Panc1 (cell line): ENCODE measurements at regions not wholly inside any gene's neighbourhood (a gene's known extent, or its start where the extent isn't known, plus 50 kb on each side); places are given as distances from the start of the nearest gene placed in this dataset.

Experiments
- ATAC-seq: fragments of 200-7000 bp; cut with Tn5 transposase; 2 replicates; pipeline ENCODE4 v1.9.1; 2020; ENCODE audit warnings: mild to moderate bottlenecking, moderate library complexity
- BruUV-seq: library from RNA; stranded (reverse); fragments of 400-500 nt; replicated peaks from 2 replicates; lab custom pipeline; 2021; lab: Mats Ljungman, UMichigan
- CTCF ChIA-PET: fragments of 300-600 bp; sonication (Branson Sonifier 250); formaldehyde crosslinking; loops from one replicate; lab custom pipeline; 2022; ENCODE audit warnings: antibody characterized with exemption; lab: Charles Lee
- POLR2A ChIA-PET: fragments of 300-600 bp; sonication (Branson Sonifier 250); formaldehyde crosslinking; loops from one replicate; lab custom pipeline; 2022; ENCODE audit warnings: antibody characterized with exemption; lab: Charles Lee
- DNase-seq: peaks from one replicate; pipeline ENCODE4 v3.0.0-alpha.2; 2010; ENCODE audit warnings: low read depth, low spot score
- H3K27ac ChIP-seq: 2 replicates; pipeline ENCODE4 v1.5.1; 2011; ENCODE audit warnings: mild to moderate bottlenecking, low read length, inconsistent platforms
- H3K27me3 ChIP-seq: fragments of 200-500 bp; sonication (Bioruptor generic); 2 replicates; pipeline ENCODE4 v1.6.0; 2014; ENCODE audit warnings: low read length, inconsistent platforms; ENCODE audit not compliant: control insufficient read depth, insufficient read depth
- H3K36me3 ChIP-seq: fragments of 200-500 bp; sonication (Bioruptor generic); 2 replicates; pipeline ENCODE4 v1.5.1; 2014; ENCODE audit warnings: inconsistent platforms, mild to moderate bottlenecking, low read length, moderate library complexity; ENCODE audit not compliant: control insufficient read depth, insufficient read depth
- H3K4me1 ChIP-seq: 2 replicates; pipeline ENCODE4 v1.5.1; 2011; ENCODE audit warnings: inconsistent platforms, mild to moderate bottlenecking, low read length, moderate library complexity; ENCODE audit not compliant: control insufficient read depth, insufficient read depth
- H3K4me3 ChIP-seq, 2 experiments: 2 replicates each; pipeline ENCODE4 v1.5.1; 2011 to 2012; ENCODE audit warnings: low read depth in 2 of 2, low read length in 2 of 2, mild to moderate bottlenecking in 2 of 2, inconsistent platforms in 1 of 2, moderate library complexity in 1 of 2
- H3K9me3 ChIP-seq: fragments of 200-500 bp; sonication (Bioruptor generic); 2 replicates; pipeline ENCODE4 v1.5.1; 2014; ENCODE audit warnings: low read depth, mild to moderate bottlenecking, inconsistent platforms, low read length, moderate library complexity; ENCODE audit not compliant: control insufficient read depth, insufficient read depth
- POLR2AphosphoS5 ChIP-seq: IDR thresholded peaks from 2 replicates; pipeline ENCODE4 v1.6.1; 2012; ENCODE audit warnings: mild to moderate bottlenecking, low read depth, low read length, moderate library complexity
- SIN3A ChIP-seq: IDR thresholded peaks from 2 replicates; pipeline ENCODE4 v1.6.1; 2012; ENCODE audit warnings: low read depth, mild to moderate bottlenecking, low read length, moderate library complexity, borderline replicate concordance; ENCODE audit not compliant: insufficient read depth
- TCF7L2 ChIP-seq: IDR thresholded peaks from 2 replicates; pipeline ENCODE4 v1.6.1; 2011; ENCODE audit warnings: mild to moderate bottlenecking, low read depth, low read length, inconsistent platforms
- in situ Hi-C: cut with HindIII; loops from 2 replicates; pipeline ENCODE4 v1.10.0; 2016; ENCODE audit warnings: low sequenced_read_pairs, low pct_unique_long_range_greater_than_20kb
- intact Hi-C: fragments of 100-400 bp; cut with micrococcal nuclease; formaldehyde crosslinking; loops from one replicate; pipeline ENCODE4 v1.10.0; 2022; ENCODE audit not compliant: unreplicated experiment
- TF ChIP-seq, protein P1 (sequence below): fragments of 450-650 bp; IDR thresholded peaks from 2 replicates; pipeline ENCODE4 v1.5.1; 2017; ENCODE audit warnings: mild to moderate bottlenecking
- TF ChIP-seq, protein P2 (sequence below), 2 experiments: IDR thresholded peaks; 2 replicates each; pipeline ENCODE4 v1.6.1; 2011 to 2012; ENCODE audit warnings: low read depth in 2 of 2, control low read depth in 1 of 2, low read length in 1 of 2, mild to moderate bottlenecking in 1 of 2, moderate library complexity in 1 of 2; ENCODE audit not compliant: insufficient read depth in 1 of 2

DNA sequence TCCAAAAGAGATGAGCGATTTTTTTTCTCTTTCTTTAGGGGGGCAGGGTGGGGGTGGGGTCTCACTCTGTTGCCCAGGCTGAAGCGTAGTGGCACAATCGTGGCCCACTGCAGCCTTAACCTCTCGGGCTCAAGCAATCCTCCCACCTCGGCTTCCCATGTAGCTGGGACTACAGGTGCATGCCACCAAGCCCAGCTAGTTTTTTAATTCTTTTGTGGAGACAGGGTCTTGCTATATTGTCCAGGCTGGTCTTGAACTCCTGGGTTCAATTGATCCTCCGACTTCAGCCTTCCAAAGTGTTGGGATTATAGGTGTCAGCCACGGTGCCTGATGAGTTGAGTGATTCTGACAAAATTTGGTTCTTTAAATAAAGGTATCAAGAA is 127.0 kb downstream of the ARRDC3 start:
- no peak for ATAC-seq
- Histone ChIP-seq H3K4me3 (no peak overlapping the region), H3K27ac (no peak overlapping the region), H3K4me1 (no peaks in the 10 kb centered on the region), H3K36me3 (no peaks in the 10 kb centered on the region), H3K27me3 (no peaks in the 10 kb centered on the region), H3K9me3 (no peaks in the 10 kb centered on the region)
- BruUV-seq = no TSS peak
- CTCF ChIA-PET = no interaction called here
- intact Hi-C loops = no loop called here
- POLR2A ChIA-PET = no interaction called here
- no peak for TF ChIP-seq POLR2AphosphoS5
- TF ChIP-seq TCF7L2 = no peak
- TF ChIP-seq SIN3A = no peak
- TF ChIP-seq, protein P1, sequence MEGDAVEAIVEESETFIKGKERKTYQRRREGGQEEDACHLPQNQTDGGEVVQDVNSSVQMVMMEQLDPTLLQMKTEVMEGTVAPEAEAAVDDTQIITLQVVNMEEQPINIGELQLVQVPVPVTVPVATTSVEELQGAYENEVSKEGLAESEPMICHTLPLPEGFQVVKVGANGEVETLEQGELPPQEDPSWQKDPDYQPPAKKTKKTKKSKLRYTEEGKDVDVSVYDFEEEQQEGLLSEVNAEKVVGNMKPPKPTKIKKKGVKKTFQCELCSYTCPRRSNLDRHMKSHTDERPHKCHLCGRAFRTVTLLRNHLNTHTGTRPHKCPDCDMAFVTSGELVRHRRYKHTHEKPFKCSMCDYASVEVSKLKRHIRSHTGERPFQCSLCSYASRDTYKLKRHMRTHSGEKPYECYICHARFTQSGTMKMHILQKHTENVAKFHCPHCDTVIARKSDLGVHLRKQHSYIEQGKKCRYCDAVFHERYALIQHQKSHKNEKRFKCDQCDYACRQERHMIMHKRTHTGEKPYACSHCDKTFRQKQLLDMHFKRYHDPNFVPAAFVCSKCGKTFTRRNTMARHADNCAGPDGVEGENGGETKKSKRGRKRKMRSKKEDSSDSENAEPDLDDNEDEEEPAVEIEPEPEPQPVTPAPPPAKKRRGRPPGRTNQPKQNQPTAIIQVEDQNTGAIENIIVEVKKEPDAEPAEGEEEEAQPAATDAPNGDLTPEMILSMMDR = no peak
- TF ChIP-seq, protein P2, sequence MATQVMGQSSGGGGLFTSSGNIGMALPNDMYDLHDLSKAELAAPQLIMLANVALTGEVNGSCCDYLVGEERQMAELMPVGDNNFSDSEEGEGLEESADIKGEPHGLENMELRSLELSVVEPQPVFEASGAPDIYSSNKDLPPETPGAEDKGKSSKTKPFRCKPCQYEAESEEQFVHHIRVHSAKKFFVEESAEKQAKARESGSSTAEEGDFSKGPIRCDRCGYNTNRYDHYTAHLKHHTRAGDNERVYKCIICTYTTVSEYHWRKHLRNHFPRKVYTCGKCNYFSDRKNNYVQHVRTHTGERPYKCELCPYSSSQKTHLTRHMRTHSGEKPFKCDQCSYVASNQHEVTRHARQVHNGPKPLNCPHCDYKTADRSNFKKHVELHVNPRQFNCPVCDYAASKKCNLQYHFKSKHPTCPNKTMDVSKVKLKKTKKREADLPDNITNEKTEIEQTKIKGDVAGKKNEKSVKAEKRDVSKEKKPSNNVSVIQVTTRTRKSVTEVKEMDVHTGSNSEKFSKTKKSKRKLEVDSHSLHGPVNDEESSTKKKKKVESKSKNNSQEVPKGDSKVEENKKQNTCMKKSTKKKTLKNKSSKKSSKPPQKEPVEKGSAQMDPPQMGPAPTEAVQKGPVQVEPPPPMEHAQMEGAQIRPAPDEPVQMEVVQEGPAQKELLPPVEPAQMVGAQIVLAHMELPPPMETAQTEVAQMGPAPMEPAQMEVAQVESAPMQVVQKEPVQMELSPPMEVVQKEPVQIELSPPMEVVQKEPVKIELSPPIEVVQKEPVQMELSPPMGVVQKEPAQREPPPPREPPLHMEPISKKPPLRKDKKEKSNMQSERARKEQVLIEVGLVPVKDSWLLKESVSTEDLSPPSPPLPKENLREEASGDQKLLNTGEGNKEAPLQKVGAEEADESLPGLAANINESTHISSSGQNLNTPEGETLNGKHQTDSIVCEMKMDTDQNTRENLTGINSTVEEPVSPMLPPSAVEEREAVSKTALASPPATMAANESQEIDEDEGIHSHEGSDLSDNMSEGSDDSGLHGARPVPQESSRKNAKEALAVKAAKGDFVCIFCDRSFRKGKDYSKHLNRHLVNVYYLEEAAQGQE (IDR thresholded peaks at IDR 0.05; ENCODE audit: insufficient read depth in 1 of 2, low read depth in 2 of 2, low read length in 1 of 2) = no peak
- in situ Hi-C loops = no loop called here
- no peak for DNase-seq

DNA sequence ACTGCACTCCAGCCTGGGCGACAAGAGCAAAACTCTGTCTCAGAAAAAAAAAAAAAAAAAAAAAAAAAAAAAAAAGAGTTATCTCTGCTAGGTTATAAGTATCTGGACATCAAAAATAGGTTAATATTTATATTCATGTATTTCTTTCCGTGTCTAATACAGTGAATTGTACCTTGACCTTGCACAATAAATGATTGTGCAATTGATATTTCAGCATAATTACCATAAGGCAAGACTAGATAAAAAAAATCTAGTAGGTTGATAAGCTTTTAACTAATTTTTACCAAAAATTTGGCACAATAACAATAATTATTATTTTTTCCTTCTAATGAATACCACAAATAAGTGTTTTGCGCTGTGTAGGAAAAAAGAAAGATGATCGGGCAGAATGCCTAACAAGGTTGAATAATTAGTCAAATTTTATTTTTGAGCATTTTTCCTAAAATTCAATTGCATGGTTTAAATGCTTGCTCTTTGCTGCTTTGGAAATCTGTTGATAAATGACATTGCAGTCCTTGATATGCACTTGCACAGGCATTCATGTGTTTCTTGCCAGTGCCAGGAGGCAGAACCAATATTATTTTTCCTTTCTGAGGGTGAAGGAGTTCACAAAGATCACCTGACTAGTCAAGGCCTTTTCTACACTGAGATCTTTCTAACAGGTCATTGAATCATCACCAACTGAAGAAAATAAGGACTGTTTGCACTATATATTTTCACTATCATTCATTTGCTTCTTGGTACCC is 127.5 kb downstream of the ARRDC3 start:
- no peaks in the 10 kb centered on the region for H3K9me3 ChIP-seq
- intact Hi-C loops (no loop called here), in situ Hi-C loops (no loop called here)
- H3K27me3 ChIP-seq = no peaks in the 10 kb centered on the region
- POLR2A ChIA-PET = no interaction called here
- H3K4me1 ChIP-seq = no peaks in the 10 kb centered on the region
- no peaks in the 10 kb centered on the region for H3K36me3 ChIP-seq
- CTCF ChIA-PET = no interaction called here
- TF ChIP-seq, protein P2 (IDR thresholded peaks at IDR 0.05; ENCODE audit: insufficient read depth in 1 of 2, low read depth in 2 of 2, low read length in 1 of 2) = no peak
- TF ChIP-seq, protein P1 = no peak
- no peak for TF ChIP-seq POLR2AphosphoS5
- no peak for TF ChIP-seq SIN3A
- no peak for TF ChIP-seq TCF7L2
- no peak overlapping the region for H3K27ac ChIP-seq
- ATAC-seq = no peak
- BruUV-seq = no TSS peak
- no peak overlapping the region for H3K4me3 ChIP-seq
- no peak for DNase-seq
